Esophagus squamous epithelium (tissue), 4 donors: ENCODE measurements at regions not wholly inside any gene's neighbourhood (a gene's known extent, or its start where the extent isn't known, plus 50 kb on each side); places are given as distances from the start of the nearest gene placed in this dataset.

ENCODE experiments used
- CTCF ChIP-seq, 6 experiments: fragments of 450-650 bp in 4 of 6; fragments of 200-600 bp in 2 of 6; sonication (generic) in 2 of 6; IDR thresholded peaks; one replicate each; pipeline ENCODE4 v1.5.1; 2016 to 2019; ENCODE audit warnings: antibody characterized with exemption in 6 of 6, mild to moderate bottlenecking in 4 of 6, moderate library complexity in 4 of 6
- POLR2A ChIP-seq, 4 donors: fragments of 450-650 bp; IDR thresholded peaks; one replicate each; pipeline ENCODE4 v1.6.1; 2017; ENCODE audit warnings: antibody characterized with exemption in 4 of 4, mild to moderate bottlenecking in 4 of 4, moderate library complexity in 3 of 4

- TF ChIP-seq CTCF (IDR thresholded peaks at IDR 0.05) (no peak), POLR2A (IDR thresholded peaks at IDR 0.05) (no peak)
These were observed 131.6 kb downstream of the HMX1 start for GRCh38 chr4:8739820-8740665.
